ENCODE measurements at regions not wholly inside any gene's neighbourhood (a gene's known extent, or its start where the extent isn't known, plus 50 kb on each side); places are given as distances from the start of the nearest gene placed in this dataset.

DNA sequence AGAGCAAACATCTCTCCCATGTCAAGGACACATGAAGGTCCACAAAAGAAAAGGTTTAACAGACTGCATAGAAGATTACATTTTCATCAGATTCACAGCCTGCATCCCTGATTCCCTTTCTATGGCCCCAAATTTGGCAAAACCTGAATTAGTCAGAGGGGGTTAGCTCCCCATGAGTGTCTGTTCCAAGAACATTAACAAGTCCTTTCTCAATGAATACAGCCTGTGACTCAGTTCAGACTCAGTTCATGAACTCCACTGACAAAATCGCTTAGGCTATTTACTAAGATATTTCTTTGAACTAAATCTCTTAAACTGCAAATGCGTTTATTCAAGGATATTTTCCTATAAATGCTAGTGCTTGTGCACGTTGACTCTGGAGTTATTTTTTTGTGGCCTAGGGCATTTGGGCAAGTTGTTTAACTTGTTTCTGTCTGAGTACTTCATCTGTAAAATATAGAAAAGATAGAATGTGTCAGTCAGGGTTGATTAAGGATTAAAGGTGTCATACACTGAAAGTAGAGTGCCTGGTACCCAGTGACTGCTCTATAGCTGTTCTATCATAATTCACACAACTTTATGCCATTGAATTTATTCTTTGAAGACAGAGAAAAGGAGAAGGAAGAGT, 422.6 kb downstream of the HTR1B start:
- Mint-ChIP-seq H3K9me3 (peaks cover 22% of the 10 kb centered on the region), H3K4me3 (no peak overlapping the region), H3K4me1 (ENCODE audit: low read depth) (no peaks in the 10 kb centered on the region), H3K36me3 (ENCODE audit: insufficient read depth) (no peaks in the 10 kb centered on the region), H3K27me3 (ENCODE audit: low read depth) (no peaks in the 10 kb centered on the region)
- no peak for ATAC-seq
- no peak for DNase-seq

DNA sequence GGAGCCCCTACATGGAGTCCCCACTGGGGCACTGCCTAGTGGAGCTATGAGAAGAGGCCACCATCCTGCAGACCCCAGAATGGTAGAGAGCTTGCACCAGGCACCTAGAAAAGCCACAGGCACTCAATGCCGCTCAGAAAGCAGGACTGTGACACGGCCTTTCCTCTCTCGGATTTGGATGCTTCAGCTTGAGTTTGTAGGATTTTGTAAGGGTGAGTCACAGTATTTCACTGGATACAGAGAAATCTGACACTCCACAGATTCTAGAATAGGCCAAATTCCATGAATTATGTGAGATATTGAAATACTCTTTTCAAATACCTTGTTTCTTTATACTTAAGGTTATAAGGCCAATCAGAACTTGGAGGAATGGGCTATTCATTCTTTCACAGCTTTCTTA, 424.5 kb downstream of the HTR1B start:
- H3K36me3 Mint-ChIP-seq (ENCODE audit: insufficient read depth) = no peaks in the 10 kb centered on the region

DNA sequence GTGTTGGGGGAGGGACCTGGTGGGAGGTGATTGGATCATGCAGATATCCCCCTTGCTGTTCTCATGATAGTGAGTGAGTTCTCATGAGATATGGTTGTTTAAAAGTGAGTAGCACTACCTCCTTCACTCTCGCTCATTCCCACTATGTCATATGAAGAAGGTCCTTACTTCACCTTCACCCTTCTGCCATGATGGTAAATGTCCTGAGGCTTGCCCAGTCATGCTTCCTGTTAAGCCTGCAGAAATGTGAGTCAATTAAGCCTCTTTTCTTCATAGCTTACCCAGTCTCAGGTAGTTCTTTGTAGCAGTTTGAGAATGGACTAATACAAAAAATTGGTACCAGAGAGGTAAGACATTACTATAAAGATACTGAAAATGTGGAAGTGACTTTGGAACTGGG, 425.9 kb downstream of the HTR1B start:
- H3K27me3 Mint-ChIP-seq (ENCODE audit: low read depth) = no peaks in the 10 kb centered on the region
- no peak for DNase-seq
- ATAC-seq = no peak
- no peaks in the 10 kb centered on the region for H3K4me1 Mint-ChIP-seq (ENCODE audit: low read depth)
- peaks cover 22% of the 10 kb centered on the region for H3K9me3 Mint-ChIP-seq
- no peak overlapping the region for H3K4me3 Mint-ChIP-seq
- H3K36me3 Mint-ChIP-seq (ENCODE audit: insufficient read depth) = no peaks in the 10 kb centered on the region

More for the DNA sequence above, 424.5 kb downstream of the HTR1B start:
- H3K27me3 Mint-ChIP-seq (ENCODE audit: low read depth) = no peaks in the 10 kb centered on the region
- no peak overlapping the region for H3K4me3 Mint-ChIP-seq
- no peak for DNase-seq
- H3K9me3 Mint-ChIP-seq = peaks cover 22% of the 10 kb centered on the region
- no peak for ATAC-seq
- H3K4me1 Mint-ChIP-seq (ENCODE audit: low read depth) = no peaks in the 10 kb centered on the region

DNA sequence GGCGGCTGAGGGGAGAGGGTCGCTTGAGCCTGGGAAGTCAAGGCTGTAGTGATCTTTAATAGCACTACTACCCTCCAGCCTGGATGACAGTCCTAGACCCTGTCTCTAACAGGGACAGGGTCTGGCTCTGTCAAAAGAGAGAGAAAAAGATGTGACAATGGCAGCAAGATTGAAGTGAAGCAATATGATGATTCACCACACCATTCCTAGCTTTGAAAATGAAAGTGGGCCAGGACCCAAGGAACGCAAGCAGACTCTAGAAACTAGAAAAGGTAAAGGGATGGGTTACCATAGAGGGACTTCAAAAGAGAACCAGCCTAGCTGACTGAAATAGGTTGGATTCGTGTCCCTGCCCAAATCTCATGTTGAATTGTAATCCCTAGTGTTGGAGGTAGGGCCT, 426.9 kb downstream of the HTR1B start:
- peaks cover 15% of the 10 kb centered on the region for H3K9me3 Mint-ChIP-seq
- no peaks in the 10 kb centered on the region for H3K36me3 Mint-ChIP-seq (ENCODE audit: insufficient read depth)
- H3K4me3 Mint-ChIP-seq = no peak overlapping the region
- DNase-seq = no peak
- H3K4me1 Mint-ChIP-seq (ENCODE audit: low read depth) = no peaks in the 10 kb centered on the region
- no peak for ATAC-seq
- no peaks in the 10 kb centered on the region for H3K27me3 Mint-ChIP-seq (ENCODE audit: low read depth)

DNA sequence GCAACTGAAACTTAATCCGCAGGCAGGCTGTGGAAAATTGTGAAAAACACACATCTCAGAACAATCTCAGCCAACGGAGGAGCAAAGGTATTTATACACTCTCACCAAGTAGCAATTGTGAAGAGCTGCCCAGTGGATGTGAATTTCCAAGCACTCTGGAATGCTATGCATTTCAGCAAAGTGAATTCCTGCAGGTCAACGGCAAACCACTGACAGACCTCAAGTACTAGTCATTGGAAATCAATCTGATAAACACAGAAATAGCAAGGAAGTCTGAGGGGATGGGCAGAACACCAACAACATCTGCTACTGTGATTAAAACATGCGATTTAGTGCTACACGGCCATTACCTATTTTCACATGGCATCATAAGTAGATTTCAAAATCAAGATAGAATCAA, 429.1 kb downstream of the HTR1B start:
- ATAC-seq (no peak), DNase-seq (no peak)
- Mint-ChIP-seq H3K27me3 (ENCODE audit: low read depth) (no peaks in the 10 kb centered on the region), H3K4me1 (ENCODE audit: low read depth) (no peaks in the 10 kb centered on the region), H3K9me3 (peaks cover 14% of the 10 kb centered on the region), H3K36me3 (ENCODE audit: insufficient read depth) (no peaks in the 10 kb centered on the region), H3K4me3 (no peak overlapping the region)

DNA sequence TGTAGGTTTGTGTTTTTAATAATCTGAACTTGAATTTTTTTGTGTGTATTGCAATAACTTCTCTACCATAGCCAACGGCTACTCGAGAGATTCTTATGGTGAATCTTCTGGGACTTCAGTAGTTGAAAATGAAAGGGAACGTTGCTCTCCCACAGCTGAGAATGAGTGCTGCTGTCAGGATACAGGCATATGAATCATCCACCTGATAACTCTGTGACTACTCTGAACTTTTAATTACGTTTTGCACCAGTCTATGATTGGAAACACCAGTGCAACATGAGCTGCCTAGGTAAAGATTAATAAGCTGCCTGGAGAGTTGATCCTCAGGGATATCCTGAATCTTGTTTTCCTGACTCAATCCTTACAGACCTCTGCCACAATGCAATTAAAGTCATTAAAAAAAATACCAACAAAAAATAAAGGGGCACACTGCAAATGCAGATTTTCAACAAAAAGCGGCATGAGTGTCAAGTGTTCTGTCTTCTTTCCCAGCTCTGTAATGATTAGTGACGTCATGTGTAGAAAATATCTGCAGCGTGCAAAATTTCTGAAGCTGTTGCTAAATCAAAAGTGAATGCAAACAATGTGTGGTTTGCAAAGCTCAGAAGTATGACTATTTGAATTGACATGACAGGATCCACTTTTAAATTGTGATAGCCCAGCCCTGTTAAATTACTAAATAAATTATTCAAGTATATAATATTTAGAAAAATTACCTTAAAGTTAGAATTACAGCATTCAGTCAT, 432.2 kb downstream of the HTR1B start:
- no peak for ATAC-seq
- Mint-ChIP-seq H3K27me3 (ENCODE audit: low read depth) (no peaks in the 10 kb centered on the region), H3K9me3 (peaks cover 7% of the 10 kb centered on the region), H3K4me3 (no peak overlapping the region), H3K4me1 (ENCODE audit: low read depth) (no peaks in the 10 kb centered on the region), H3K36me3 (ENCODE audit: insufficient read depth) (no peaks in the 10 kb centered on the region)
- no peak for DNase-seq

DNA sequence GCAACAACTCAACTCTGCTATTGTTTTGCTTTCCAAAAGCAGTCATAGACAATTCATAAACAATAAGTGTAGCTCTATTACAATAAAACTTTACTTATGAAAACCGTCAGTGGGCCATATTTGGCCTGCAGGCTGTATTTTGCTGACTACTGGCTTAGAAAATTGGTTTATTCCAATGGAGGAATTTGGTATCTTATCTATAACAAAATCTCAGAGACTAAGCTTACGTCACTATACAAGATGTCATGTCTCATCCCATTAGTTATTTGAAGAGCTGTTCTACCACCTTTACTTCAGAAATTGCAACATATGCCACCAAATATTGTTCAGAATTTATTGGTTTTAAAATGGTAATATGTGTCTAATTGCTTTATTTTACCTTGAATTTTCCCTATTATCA, 436.9 kb downstream of the HTR1B start:
- H3K36me3 Mint-ChIP-seq (ENCODE audit: insufficient read depth) = no peaks in the 10 kb centered on the region
- H3K4me3 Mint-ChIP-seq = no peak overlapping the region

DNA sequence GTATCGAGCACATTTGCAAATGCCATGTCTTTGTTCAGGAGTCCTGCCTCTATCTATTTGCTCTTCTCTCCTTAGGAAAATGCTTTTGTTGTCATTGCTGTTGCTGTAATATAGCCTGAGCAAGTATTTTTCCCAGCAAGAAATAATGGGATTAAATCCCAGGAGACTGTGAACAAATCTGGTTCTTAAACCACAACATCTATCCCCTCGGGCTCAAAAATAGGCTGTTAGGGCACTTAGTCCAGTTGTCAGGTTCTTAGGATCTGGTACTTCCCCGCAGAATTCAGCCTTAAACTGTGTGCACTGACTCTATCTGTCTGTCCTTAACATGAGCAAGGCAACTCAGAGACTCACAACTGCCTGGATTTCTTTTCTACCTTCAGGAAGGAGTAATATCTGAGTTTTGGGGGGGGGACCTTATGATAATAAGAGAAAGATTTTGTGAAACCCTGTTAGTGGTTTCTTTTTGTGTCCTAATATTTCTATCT, 437.5 kb downstream of the HTR1B start:
- H3K36me3 Mint-ChIP-seq (ENCODE audit: insufficient read depth) = no peaks in the 10 kb centered on the region
- DNase-seq (no peak), ATAC-seq (no peak)
- H3K27me3 Mint-ChIP-seq (ENCODE audit: low read depth) = no peaks in the 10 kb centered on the region
- H3K4me3 Mint-ChIP-seq = no peak overlapping the region
- no peaks in the 10 kb centered on the region for H3K4me1 Mint-ChIP-seq (ENCODE audit: low read depth)
- peaks cover 7% of the 10 kb centered on the region for H3K9me3 Mint-ChIP-seq

More for the DNA sequence above, 436.9 kb downstream of the HTR1B start:
- Mint-ChIP-seq H3K9me3 (peaks cover 7% of the 10 kb centered on the region), H3K4me1 (ENCODE audit: low read depth) (no peaks in the 10 kb centered on the region), H3K27me3 (ENCODE audit: low read depth) (no peaks in the 10 kb centered on the region)
- no peak for ATAC-seq
- no peak for DNase-seq

DNA sequence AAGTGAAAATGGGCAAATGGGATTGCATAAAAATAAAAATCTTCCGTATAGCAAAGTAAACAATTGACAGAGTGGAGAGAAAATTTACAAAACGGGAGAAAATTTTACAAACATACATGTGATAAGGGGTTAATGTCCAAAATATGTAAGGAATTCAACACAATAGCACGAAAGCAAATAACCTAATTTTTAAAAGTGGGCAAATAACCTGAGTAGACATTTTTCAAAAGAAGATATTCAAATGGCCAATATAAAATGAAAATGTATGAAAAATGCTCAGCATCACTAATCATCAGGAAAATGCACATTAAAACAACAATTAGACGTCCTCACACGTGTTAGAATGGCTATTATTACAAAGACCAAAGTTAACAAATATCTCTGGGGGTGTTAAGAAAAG, 441.5 kb downstream of the HTR1B start:
- Mint-ChIP-seq H3K9me3 (peaks cover 8% of the 10 kb centered on the region), H3K27me3 (ENCODE audit: low read depth) (no peaks in the 10 kb centered on the region), H3K4me1 (ENCODE audit: low read depth) (no peaks in the 10 kb centered on the region), H3K36me3 (ENCODE audit: insufficient read depth) (no peaks in the 10 kb centered on the region), H3K4me3 (no peak overlapping the region)
- DNase-seq (no peak), ATAC-seq (no peak)

DNA sequence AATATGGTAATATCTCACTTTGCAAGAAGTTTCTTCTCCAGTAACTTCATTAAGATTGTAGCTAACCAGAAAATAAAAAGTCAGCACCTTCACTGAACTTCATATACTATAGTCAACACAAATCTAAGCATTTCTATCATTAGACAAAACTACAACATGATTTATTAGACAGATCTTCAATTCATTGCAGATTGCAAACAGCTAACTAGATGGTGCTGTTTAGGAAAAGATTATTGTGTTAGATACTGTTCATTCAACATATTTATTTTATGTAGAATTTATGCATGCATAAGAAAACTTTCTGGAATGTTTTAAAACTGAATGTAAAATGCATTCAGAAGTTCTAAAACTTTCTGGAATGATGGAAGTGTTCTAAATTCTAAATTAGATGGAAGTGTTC, 442.1 kb downstream of the HTR1B start:
- Mint-ChIP-seq H3K4me3 (no peak overlapping the region), H3K36me3 (ENCODE audit: insufficient read depth) (no peaks in the 10 kb centered on the region), H3K27me3 (ENCODE audit: low read depth) (no peaks in the 10 kb centered on the region), H3K9me3 (peaks cover 8% of the 10 kb centered on the region), H3K4me1 (ENCODE audit: low read depth) (no peaks in the 10 kb centered on the region)
- no peak for DNase-seq
- ATAC-seq = no peak

DNA sequence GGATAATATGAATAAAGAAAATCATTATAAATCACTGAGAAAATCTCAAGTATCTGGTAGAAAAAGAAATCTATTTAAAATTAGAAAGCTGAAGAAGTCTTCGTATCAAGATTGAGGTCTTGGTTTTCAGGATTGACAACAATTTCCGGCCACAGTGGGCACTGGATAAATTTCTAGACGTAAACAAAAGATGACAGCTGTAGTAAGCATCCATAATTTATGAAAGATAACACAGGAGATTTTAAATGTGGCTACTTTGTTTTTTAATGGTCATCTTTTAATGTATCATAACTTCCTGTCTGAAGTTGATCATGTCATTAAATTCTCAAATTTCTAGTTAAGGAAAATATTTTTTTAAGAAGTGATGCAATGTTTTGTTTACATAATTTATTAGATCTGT, 444.2 kb downstream of the HTR1B start:
- Mint-ChIP-seq H3K4me1 (ENCODE audit: low read depth) (no peaks in the 10 kb centered on the region), H3K36me3 (ENCODE audit: insufficient read depth) (no peaks in the 10 kb centered on the region), H3K4me3 (no peak overlapping the region)

DNA sequence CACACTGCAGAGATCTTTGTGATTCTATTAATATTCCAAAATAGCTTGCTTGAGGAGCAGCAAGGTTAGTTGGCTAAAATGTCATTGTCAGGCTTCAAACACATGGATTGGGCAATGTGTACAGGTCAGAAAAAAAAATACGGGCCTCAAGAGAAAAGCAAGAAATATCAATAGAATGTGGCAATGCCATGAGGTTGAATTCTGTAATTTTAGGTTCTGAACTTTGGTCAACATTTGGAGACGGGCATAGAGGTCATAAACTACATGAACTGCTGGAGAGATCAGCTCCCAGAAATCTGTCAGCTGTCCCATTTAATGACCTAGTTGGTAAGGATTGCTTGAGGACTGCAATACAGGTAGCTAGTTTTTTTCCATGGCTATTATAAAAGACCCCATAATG, 445.8 kb downstream of the HTR1B start:
- DNase-seq = no peak
- Mint-ChIP-seq H3K4me1 (ENCODE audit: low read depth) (no peaks in the 10 kb centered on the region), H3K27me3 (ENCODE audit: low read depth) (no peaks in the 10 kb centered on the region), H3K9me3 (peaks cover 13% of the 10 kb centered on the region), H3K36me3 (ENCODE audit: insufficient read depth) (no peaks in the 10 kb centered on the region), H3K4me3 (no peak overlapping the region)
- ATAC-seq = no peak

More for the DNA sequence above, 444.2 kb downstream of the HTR1B start:
- Mint-ChIP-seq H3K9me3 (peaks cover 8% of the 10 kb centered on the region), H3K27me3 (ENCODE audit: low read depth) (no peaks in the 10 kb centered on the region)
- no peak for ATAC-seq
- DNase-seq = no peak

DNA sequence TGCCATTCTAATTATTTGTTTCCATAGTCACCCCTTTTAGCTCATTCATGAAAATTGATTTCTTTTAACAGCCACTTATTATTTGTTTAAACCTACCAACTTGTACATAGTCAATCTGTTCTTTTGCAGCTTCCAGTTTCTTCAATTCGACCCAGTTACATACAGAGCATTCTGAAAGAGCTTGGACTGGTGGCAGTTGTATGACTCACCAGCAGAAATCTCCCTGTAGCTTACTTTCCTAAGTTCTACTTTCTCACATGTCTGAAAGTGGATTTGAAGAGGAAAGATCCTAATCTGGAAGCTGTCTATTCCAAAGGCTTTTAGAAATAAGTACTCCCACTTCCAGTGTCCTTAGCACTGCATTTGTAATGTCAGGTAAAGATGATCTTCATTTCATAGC, 447.9 kb downstream of the HTR1B start:
- DNase-seq (no peak), ATAC-seq (no peak)
- no peaks in the 10 kb centered on the region for H3K4me1 Mint-ChIP-seq (ENCODE audit: low read depth)
- peaks cover 13% of the 10 kb centered on the region for H3K9me3 Mint-ChIP-seq
- H3K27me3 Mint-ChIP-seq (ENCODE audit: low read depth) = no peaks in the 10 kb centered on the region
- no peaks in the 10 kb centered on the region for H3K36me3 Mint-ChIP-seq (ENCODE audit: insufficient read depth)
- H3K4me3 Mint-ChIP-seq = no peak overlapping the region

DNA sequence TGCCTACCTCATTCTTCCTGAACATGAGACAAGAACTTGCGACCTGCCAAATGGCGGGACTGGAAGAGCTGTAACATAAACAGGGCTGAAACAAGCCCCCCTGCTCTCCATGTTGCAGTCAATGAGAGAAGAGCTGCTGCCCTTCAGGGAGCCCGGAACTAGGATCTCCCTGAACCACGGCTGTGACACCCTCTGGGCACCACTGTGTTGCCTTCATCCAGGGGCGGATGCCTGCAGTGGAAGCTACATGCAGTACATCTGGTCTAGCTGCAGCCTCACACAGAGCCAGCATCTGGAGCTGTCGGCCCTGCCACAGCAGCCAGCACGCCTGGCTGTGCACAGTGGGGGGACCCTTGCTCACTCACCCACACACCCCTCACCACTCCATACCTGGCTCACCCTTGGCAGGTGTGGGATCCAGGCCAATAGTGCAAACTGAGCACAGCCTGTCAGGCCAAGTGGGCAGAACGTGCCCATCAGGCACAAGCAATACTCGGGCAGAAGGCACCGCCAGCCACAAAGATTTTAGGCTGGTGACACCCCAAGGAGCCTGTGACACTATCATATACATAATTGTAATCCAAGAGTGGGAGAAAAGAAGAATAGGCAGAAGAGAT, 451.3 kb downstream of the HTR1B start:
- H3K4me3 Mint-ChIP-seq = no peak overlapping the region
- no peaks in the 10 kb centered on the region for H3K36me3 Mint-ChIP-seq (ENCODE audit: insufficient read depth)
- ATAC-seq = no peak
- peaks cover 7% of the 10 kb centered on the region for H3K9me3 Mint-ChIP-seq
- no peaks in the 10 kb centered on the region for H3K27me3 Mint-ChIP-seq (ENCODE audit: low read depth)
- no peak for DNase-seq
- H3K4me1 Mint-ChIP-seq (ENCODE audit: low read depth) = no peaks in the 10 kb centered on the region

All from activated T-cell treated with anti-CD3 and anti-CD28 coated beads, Interleukin-2, amount 50 U/mL, for 4 hours (primary cell).